Breast epithelium (tissue), 3 donors: ENCODE measurements at regions not wholly inside any gene's neighbourhood (a gene's known extent, or its start where the extent isn't known, plus 50 kb on each side); places are given as distances from the start of the nearest gene placed in this dataset.

Source experiments
- POLR2A ChIP-seq: fragments of 450-650 bp; IDR thresholded peaks from one replicate; pipeline ENCODE4 v1.6.1; 2016; ENCODE audit warnings: antibody characterized with exemption, mild to moderate bottlenecking, moderate library complexity
- POLR2AphosphoS5 ChIP-seq, 3 donors: sonication (generic); formaldehyde crosslinking; IDR thresholded peaks; one replicate each; pipeline ENCODE4 v1.6.1; 2017; ENCODE audit warnings: antibody characterized with exemption in 3 of 3
- TF ChIP-seq, protein P1 (sequence below), 3 donors: fragments of 450-650 bp; IDR thresholded peaks; one replicate each; pipeline ENCODE4 v1.5.1; 2016 to 2017; ENCODE audit warnings: antibody characterized with exemption in 3 of 3, mild to moderate bottlenecking in 3 of 3, moderate library complexity in 3 of 3

DNA sequence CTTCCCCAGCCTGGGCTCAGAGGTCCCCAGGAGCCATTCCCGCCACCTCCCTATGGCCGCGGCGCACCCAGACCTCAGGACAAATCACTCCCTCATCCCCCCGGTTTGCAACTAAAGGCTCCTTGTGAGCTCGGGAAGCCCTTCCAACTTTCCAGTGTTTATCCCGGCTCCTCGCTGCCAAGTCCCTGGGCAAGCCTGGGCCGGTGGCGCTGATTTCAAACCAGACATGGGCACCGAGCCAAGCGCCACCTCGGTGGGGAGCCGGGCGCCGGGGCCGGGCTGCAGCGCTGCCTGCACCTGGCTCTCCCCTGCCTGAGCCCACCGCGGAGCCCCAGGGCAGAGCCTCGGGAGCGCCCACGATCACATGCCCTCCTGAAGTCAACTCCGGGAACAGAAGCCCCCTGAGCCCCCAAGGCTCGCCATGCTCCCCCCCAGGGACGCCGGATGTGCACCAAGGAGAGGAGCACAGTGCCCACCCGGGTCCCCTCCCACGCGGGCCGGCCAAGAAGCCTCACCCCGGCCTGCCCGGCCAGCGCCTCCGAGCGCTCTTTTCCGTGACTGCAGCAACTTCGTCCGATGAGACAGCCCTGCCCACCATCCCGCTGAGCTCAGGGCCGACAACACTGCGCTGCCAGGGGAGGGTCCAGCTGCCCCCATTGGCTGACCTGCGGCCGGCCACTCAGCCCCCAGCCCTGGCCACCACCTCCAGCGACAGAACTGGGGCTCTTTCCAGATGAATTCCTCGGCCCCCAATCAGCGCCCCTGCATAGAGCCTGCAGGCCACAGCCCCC, 50.0 kb downstream of the NCOR2 start:
- TF ChIP-seq, protein P1, sequence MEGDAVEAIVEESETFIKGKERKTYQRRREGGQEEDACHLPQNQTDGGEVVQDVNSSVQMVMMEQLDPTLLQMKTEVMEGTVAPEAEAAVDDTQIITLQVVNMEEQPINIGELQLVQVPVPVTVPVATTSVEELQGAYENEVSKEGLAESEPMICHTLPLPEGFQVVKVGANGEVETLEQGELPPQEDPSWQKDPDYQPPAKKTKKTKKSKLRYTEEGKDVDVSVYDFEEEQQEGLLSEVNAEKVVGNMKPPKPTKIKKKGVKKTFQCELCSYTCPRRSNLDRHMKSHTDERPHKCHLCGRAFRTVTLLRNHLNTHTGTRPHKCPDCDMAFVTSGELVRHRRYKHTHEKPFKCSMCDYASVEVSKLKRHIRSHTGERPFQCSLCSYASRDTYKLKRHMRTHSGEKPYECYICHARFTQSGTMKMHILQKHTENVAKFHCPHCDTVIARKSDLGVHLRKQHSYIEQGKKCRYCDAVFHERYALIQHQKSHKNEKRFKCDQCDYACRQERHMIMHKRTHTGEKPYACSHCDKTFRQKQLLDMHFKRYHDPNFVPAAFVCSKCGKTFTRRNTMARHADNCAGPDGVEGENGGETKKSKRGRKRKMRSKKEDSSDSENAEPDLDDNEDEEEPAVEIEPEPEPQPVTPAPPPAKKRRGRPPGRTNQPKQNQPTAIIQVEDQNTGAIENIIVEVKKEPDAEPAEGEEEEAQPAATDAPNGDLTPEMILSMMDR (IDR thresholded peaks at IDR 0.05), result no peak
- TF ChIP-seq POLR2A, result no peak
- peak in 1 of 3 donors; percentile 42 for TF ChIP-seq POLR2AphosphoS5 (IDR thresholded peaks at IDR 0.05)
